ENCODE measurements at regions not wholly inside any gene's neighbourhood (a gene's known extent, or its start where the extent isn't known, plus 50 kb on each side); places are given as distances from the start of the nearest gene placed in this dataset.

GRCh38 chr3:153313302-153313965 is 151.4 kb downstream of the RAP2B start:
- no peak for DNase-seq (ENCODE audit: low spot score)

DNA sequence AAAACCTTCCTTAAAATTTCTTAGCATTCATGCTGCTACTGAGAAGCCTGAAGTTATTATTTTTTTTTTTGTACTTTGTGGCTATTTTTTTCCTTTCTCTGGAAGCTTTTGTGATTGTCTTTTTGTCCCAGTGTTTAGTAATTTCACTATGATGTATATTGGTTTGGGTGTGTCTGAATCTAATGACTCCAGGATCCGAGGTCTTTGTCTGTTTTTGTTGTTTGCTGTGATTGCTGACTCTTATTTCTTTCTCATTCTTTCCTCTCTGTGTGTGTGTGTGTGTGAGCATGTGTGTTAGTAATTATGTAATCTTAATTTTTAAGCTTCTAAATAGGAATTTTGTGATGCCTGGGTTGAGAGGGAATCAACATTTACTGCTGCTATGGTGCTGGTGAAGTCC is 152.0 kb downstream of the RAP2B start:
- DNase-seq (ENCODE audit: low spot score) = no peak

- DNase-seq (ENCODE audit: low spot score) = no peak
Measured at GRCh38 chr3:153315781-153316180, 153.8 kb downstream of the RAP2B start.

- DNase-seq (ENCODE audit: low spot score) = no peak
Measured at GRCh38 chr3:153319705-153320554, 157.9 kb downstream of the RAP2B start.

- DNase-seq (ENCODE audit: low spot score) = no peak
Measured at GRCh38 chr3:153320585-153321128, 158.6 kb downstream of the RAP2B start.

GRCh38 chr3:153328690-153329089 is 166.7 kb downstream of the RAP2B start:
- DNase-seq (ENCODE audit: low spot score) = no peak

DNA sequence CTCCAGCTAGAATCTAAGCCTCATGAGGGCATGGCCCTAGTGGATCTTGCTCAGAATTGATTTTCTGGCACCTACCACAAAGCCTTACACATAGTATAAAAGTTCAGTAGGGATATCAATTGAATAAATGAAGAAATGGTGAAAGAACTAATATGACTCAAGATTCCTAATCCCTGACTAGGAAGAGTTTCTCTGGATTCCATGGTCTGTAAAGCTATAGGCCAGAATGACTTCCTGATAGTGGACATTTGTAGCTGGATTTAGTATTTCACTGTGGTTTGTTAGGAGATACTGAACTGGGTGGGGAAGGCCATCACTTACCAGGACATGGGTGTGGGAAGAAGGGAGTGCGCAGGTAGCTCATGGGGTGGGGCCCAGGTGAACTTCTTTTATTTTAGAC is 168.9 kb downstream of the RAP2B start:
- DNase-seq (ENCODE audit: low spot score) = no peak

DNA sequence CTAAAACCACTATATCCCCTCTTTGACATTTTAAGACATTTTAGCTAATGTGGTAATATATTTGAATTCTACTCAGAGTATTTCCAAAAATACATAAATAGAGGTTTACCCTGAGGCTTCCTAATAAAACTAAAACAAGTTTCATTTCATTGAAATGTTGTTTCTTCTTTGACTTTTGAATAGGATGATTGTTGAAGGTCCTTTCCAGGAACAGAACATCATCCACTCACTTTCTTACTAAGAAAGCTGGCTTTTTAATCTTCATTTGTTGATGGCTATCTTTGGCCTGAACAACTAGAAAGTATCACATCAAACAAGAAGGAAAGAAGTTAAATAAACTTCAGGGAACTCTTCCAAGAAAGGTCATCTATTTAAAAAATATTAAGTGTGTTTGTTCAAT is 169.7 kb downstream of the RAP2B start:
- no peak for DNase-seq (ENCODE audit: low spot score)

DNA sequence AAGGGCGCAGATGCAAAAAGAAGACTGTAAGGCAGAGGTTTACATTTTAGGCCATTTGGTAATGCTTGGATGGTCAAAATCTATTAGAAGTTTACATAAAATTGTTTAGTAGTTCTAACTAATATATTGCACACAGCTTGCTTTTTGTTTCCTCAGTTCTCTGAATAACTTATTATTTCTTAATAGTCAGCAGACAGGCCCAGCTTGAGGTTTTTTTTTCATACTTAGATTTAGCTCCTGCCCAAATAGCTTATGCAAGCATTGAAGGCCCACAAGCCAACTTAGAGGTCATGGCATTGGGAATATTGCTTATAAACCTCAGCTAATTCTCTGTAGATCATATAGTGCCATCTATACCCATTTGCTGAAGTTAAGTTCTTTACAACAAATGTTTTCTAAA is 172.5 kb downstream of the RAP2B start:
- DNase-seq (ENCODE audit: low spot score) = no peak

- no peak for DNase-seq (ENCODE audit: low spot score)
Measured at GRCh38 chr3:153337369-153337768, 175.3 kb downstream of the RAP2B start.

DNA sequence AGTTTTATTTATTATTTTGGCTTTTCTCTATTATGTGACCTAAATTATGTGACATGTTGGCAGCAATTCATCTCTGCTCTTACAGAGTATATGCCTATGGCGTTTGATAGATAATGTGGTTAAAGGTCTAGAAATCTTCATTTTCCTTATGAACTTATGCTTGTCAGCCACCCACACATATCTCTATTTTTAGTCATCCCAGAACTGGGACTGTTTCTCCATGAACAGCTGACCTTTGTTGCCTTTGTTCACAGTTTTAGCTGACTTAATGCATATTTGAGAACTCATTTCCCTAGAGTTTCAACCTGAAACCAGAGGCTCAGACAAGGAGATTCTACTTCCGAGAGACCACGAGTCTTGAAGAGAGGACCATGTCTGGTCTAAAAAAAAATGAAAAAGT is 176.5 kb downstream of the RAP2B start:
- no peak for DNase-seq (ENCODE audit: low spot score)

- DNase-seq (ENCODE audit: low spot score) = no peak
Measured at GRCh38 chr3:153339065-153339464, 177.0 kb downstream of the RAP2B start.

- no peak for DNase-seq (ENCODE audit: low spot score)
Measured at GRCh38 chr3:153343988-153344782, 182.2 kb downstream of the RAP2B start.

DNA sequence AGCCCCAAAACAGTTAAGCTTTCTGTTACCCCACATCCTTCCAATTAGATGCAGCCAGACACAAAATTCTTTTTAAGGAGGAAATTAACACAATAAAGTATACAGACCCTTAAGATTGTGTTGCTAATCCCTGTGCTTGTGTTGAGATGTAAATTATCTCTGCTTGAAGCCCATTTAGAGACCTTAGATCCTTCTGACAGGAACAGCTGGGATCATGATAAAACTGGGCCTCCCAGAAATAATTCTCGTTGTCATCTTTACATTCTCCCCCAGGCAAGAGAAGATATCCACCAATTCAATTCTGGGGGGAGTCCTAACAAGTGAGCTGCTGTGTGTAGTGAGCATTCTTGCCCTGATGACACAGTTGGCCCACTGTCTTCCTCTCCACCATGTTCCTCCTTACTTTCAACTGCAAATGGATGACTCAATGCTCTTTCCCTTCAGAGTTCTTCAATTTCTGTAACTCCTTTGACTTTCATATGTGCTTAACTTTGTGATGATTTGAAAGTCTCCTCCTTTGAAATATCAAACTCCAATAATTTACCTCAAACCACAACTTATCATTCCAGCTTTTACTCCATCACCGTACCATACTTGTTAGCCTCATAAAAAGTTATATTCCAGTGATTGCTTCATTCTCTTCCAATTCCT is 186.6 kb downstream of the RAP2B start:
- DNase-seq (ENCODE audit: low spot score) = peak; percentile 43

DNA sequence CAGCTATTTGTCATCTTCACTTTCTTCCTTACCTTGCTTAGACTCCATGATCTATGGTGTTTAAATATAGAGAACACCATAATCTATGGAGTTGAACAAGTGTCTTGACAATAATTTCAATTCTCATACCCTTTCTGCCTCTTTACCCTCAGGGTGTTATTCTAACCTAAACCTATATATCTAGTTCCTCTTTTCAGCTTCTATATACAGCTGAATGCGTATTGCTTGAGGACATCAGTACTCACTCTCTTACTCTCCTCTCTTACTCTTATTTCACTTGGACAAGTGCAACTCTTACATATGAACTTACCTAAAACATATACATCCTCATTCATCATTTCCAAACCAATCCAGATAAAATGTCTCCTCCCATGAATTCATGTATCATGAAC is 187.1 kb downstream of the RAP2B start:
- DNase-seq (ENCODE audit: low spot score) = no peak

- peak; percentile 82 for DNase-seq (ENCODE audit: low spot score)
Measured at GRCh38 chr3:153350420-153350819, 188.4 kb downstream of the RAP2B start.

DNA sequence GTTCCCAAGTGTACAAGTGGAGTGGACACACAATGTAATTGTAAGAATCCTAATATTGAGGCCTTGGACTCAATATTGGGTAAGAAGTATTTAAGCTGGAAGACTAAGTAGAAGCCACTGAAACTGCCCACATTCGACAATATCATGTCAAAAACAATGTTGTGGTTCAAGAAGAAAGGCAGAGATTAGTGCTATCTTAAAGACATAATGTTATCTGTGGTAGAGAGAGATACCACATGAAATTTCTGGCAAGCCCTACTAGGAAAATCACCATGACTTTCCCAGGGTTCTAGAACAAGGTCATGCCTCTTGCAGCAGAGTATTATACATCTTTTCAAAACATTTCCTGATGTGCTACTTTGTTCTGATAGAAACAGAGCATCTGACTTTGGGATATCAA is 192.6 kb downstream of the RAP2B start:
- no peak for DNase-seq (ENCODE audit: low spot score)

DNA sequence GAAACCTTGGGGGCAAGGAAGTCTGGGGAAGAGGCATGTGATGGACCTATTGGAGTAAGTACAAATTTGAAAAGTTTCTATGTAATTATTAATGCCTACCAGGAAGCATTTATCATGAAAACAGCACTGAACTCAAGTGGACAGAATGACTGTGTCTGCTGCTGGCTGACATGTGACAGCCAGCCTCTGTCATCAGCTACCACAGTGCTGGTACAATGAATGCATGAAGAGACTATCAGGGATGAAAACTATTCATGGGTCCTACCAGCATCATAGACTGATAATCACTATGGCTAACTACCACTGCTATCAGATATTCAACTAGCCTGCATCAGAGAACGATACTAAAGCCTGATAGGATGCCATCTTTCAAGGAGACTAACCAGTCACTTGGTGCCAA is 193.5 kb downstream of the RAP2B start:
- no peak for DNase-seq (ENCODE audit: low spot score)

GRCh38 chr3:153356908-153357307 is 194.9 kb downstream of the RAP2B start:
- no peak for DNase-seq (ENCODE audit: low spot score)

DNA sequence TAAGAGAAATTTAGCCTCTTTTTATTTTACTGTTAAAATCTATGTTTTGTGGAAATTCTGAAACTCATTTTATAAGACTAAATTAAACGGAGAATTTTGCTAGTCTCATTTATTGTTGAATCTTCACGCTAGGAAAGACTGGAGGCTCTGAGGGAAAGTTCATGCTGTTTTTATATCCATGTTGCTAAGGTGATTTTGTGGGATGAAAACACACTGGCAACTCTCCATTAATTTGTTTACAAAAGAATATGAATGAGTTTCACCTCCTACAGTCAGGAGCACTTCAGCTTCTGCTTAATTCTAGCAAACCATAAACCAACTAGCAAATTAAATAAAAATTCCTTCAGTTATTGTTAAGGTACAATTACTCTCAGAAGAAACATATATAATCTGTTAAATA is 195.4 kb downstream of the RAP2B start:
- no peak for DNase-seq (ENCODE audit: low spot score)

- no peak for DNase-seq (ENCODE audit: low spot score)
Measured at GRCh38 chr3:153369561-153370374, 207.7 kb downstream of the RAP2B start.

Measured in LoVo (cell line).